OCI-LY1 (cell line): ENCODE measurements at regions not wholly inside any gene's neighbourhood (a gene's known extent, or its start where the extent isn't known, plus 50 kb on each side); places are given as distances from the start of the nearest gene placed in this dataset.

Experiments used
- EZH2 ChIP-seq: fragments of 200-600 bp; sonication (generic), shearing (Covaris generic); IDR thresholded peaks from 2 replicates; pipeline ENCODE4 v1.8.0; 2017; ENCODE audit warnings: borderline replicate concordance, mixed run types, mild to moderate bottlenecking, antibody characterized with exemption, low read length, moderate library complexity, mixed read lengths
- TF ChIP-seq, protein P1 (sequence below): fragments of 200-600 bp; sonication (generic), shearing (Covaris generic); IDR thresholded peaks from 2 replicates; pipeline ENCODE4 v1.5.1; 2017; ENCODE audit warnings: mild to moderate bottlenecking, antibody characterized with exemption, low read length, moderate library complexity, mixed read lengths

DNA sequence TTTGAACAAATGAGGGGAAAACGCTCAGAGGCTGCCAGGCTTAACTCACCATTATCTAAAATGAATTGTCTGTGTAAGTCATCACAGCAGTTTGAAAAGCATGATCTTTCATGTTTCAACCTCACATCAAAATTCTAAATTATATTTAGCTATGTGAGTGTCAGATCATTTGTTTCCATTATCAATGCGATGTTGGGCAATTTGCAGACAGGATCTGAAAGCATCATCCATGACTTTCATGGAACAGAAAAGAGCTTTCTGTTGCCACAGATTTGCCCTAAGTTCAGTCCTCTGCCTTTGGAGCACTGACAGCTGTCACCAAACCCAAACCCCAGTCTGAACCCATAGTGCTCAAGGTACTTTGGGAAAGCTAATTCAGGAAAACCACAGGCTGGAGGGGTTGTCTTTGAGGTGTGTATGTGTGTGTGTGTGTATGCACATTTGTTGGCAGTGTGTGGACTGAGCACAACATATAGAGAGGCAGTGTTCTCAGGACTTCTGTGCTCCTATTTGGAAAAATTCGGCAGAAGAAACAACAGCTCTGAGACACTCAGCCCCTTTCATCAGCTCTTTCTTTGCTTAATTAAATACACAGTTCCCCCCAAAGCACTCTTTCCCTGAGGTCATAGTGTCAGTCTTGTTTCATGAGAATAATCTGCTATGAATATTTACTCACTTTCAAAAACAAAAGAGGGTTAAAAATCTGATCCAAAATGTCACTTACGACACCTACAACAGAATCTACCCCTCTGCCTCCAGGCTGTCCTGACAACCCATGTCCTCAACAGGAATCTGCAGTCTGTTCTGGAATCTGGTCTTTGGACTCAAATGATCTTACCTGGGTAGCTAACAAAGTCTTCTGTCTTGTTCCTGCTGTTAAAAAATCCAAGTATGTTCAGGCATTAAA, 188.5 kb upstream of the KLF14 start:
- TF ChIP-seq, protein P1, sequence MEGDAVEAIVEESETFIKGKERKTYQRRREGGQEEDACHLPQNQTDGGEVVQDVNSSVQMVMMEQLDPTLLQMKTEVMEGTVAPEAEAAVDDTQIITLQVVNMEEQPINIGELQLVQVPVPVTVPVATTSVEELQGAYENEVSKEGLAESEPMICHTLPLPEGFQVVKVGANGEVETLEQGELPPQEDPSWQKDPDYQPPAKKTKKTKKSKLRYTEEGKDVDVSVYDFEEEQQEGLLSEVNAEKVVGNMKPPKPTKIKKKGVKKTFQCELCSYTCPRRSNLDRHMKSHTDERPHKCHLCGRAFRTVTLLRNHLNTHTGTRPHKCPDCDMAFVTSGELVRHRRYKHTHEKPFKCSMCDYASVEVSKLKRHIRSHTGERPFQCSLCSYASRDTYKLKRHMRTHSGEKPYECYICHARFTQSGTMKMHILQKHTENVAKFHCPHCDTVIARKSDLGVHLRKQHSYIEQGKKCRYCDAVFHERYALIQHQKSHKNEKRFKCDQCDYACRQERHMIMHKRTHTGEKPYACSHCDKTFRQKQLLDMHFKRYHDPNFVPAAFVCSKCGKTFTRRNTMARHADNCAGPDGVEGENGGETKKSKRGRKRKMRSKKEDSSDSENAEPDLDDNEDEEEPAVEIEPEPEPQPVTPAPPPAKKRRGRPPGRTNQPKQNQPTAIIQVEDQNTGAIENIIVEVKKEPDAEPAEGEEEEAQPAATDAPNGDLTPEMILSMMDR = no peak
- no peak for TF ChIP-seq EZH2
